HG03064 (cell line): ENCODE measurements at regions not wholly inside any gene's neighbourhood (a gene's known extent, or its start where the extent isn't known, plus 50 kb on each side); places are given as distances from the start of the nearest gene placed in this dataset.

ENCODE experiments used
- ATAC-seq: cut with Tn5 transposase; IDR thresholded peaks from one replicate; pipeline ENCODE4 v1.9.1; 2021; ENCODE audit warnings: low read depth; ENCODE audit not compliant: unreplicated experiment

GRCh38 chr1:219478811-219479210, 134.1 kb downstream of the ZC3H11B start:
- ATAC-seq = no peak

- ATAC-seq = no peak
Observed at GRCh38 chr1:219477861-219478260, 135.0 kb downstream of the ZC3H11B start.

- ATAC-seq = peak; percentile 33
Observed at GRCh38 chr1:219476716-219477115, 136.2 kb downstream of the ZC3H11B start.

- peak; percentile 77 for ATAC-seq
Observed at GRCh38 chr1:219476116-219476515, 136.8 kb downstream of the ZC3H11B start.

- no peak for ATAC-seq
Observed at GRCh38 chr1:219472596-219472995, 140.3 kb downstream of the ZC3H11B start.

- no peak for ATAC-seq
Observed at GRCh38 chr1:219467524-219467923, 145.4 kb downstream of the ZC3H11B start.

- no peak for ATAC-seq
Observed at GRCh38 chr1:219466766-219467165, 146.1 kb downstream of the ZC3H11B start.

GRCh38 chr1:219465212-219466093, 147.5 kb downstream of the ZC3H11B start:
- ATAC-seq = peak; percentile 40

- no peak for ATAC-seq
Observed at GRCh38 chr1:219463636-219464035, 149.3 kb downstream of the ZC3H11B start.

- no peak for ATAC-seq
Observed at GRCh38 chr1:219461981-219462400, 150.9 kb downstream of the ZC3H11B start.

GRCh38 chr1:219460896-219461815, 151.7 kb downstream of the ZC3H11B start:
- ATAC-seq = peak; percentile 86

- ATAC-seq = no peak
Observed at GRCh38 chr1:219460081-219460895, 152.6 kb downstream of the ZC3H11B start.

GRCh38 chr1:219459351-219460080, 153.4 kb downstream of the ZC3H11B start:
- ATAC-seq = no peak

GRCh38 chr1:219446288-219446687, 166.6 kb downstream of the ZC3H11B start:
- ATAC-seq = no peak

- no peak for ATAC-seq
Observed at GRCh38 chr1:219445864-219446263, 167.0 kb downstream of the ZC3H11B start.

GRCh38 chr1:219444474-219444873, 168.4 kb downstream of the ZC3H11B start:
- no peak for ATAC-seq

GRCh38 chr1:219443763-219444162, 169.1 kb downstream of the ZC3H11B start:
- ATAC-seq = no peak

- ATAC-seq = no peak
Observed at GRCh38 chr1:219442611-219443061, 170.3 kb downstream of the ZC3H11B start.

GRCh38 chr1:219441884-219442283, 171.0 kb downstream of the ZC3H11B start:
- no peak for ATAC-seq

GRCh38 chr1:219439376-219439775, 173.5 kb downstream of the ZC3H11B start:
- ATAC-seq = no peak
